Endothelial cell (in vitro differentiated cells): ENCODE measurements at regions not wholly inside any gene's neighbourhood (a gene's known extent, or its start where the extent isn't known, plus 50 kb on each side); places are given as distances from the start of the nearest gene placed in this dataset.

Experiments used
- DNase-seq: peaks from one replicate; pipeline ENCODE4 v3.0.0; 2021; ENCODE audit warnings: low spot score
- H3K27ac Mint-ChIP-seq: one replicate; pipeline ENCODE4 v1.8.0; 2021; ENCODE audit warnings: mixed read lengths, inconsistent platforms; ENCODE audit not compliant: unreplicated experiment
- H3K27me3 Mint-ChIP-seq: one replicate; pipeline ENCODE4 v1.8.0; 2021; ENCODE audit warnings: mild to moderate bottlenecking, moderate library complexity, mixed read lengths, inconsistent platforms; ENCODE audit not compliant: unreplicated experiment
- H3K36me3 Mint-ChIP-seq: one replicate; pipeline ENCODE4 v1.8.0; 2021; ENCODE audit warnings: mild to moderate bottlenecking, low read depth, mixed read lengths, inconsistent platforms; ENCODE audit not compliant: unreplicated experiment
- H3K4me1 Mint-ChIP-seq: one replicate; pipeline ENCODE4 v1.8.0; 2021; ENCODE audit warnings: mild to moderate bottlenecking, mixed read lengths, inconsistent platforms; ENCODE audit not compliant: unreplicated experiment
- H3K4me3 Mint-ChIP-seq: one replicate; pipeline ENCODE4 v1.8.0; 2021; ENCODE audit warnings: mild to moderate bottlenecking, mixed read lengths, inconsistent platforms; ENCODE audit not compliant: unreplicated experiment
- H3K9me3 Mint-ChIP-seq: one replicate; pipeline ENCODE4 v1.8.0; 2021; ENCODE audit warnings: mixed read lengths, inconsistent platforms; ENCODE audit not compliant: unreplicated experiment
- CTCF ChIP-seq: fragments of 200-600 bp; sonication (generic); IDR thresholded peaks from one replicate; pipeline ENCODE4 v1.5.0; 2021; ENCODE audit warnings: antibody characterized with exemption; ENCODE audit not compliant: unreplicated experiment

- Mint-ChIP-seq H3K4me1 (no peaks in the 10 kb centered on the region), H3K27ac (no peak overlapping the region)
- no peak for DNase-seq
These were observed 70.4 kb upstream of the DAP start for GRCh38 chr5:10831419-10831818.

GRCh38 chr5:10828241-10828640 lies 67.2 kb upstream of the DAP start:
- no peak for DNase-seq
- Mint-ChIP-seq H3K27ac (no peak overlapping the region), H3K4me1 (no peaks in the 10 kb centered on the region), H3K36me3 (no peaks in the 10 kb centered on the region), H3K27me3 (peaks cover 2% of the 10 kb centered on the region), H3K4me3 (no peak overlapping the region), H3K9me3 (no peaks in the 10 kb centered on the region)
- no peak for TF ChIP-seq CTCF

More at GRCh38 chr5:10831419-10831818, 70.4 kb upstream of the DAP start:
- H3K27me3 Mint-ChIP-seq = no peaks in the 10 kb centered on the region
- H3K4me3 Mint-ChIP-seq = no peak overlapping the region
- no peaks in the 10 kb centered on the region for H3K9me3 Mint-ChIP-seq
- no peaks in the 10 kb centered on the region for H3K36me3 Mint-ChIP-seq
- no peak for TF ChIP-seq CTCF

GRCh38 chr5:10827571-10827970 lies 66.5 kb upstream of the DAP start:
- no peak for TF ChIP-seq CTCF
- Mint-ChIP-seq H3K9me3 (no peaks in the 10 kb centered on the region), H3K27ac (no peak overlapping the region), H3K36me3 (no peaks in the 10 kb centered on the region), H3K4me1 (no peaks in the 10 kb centered on the region), H3K4me3 (no peak overlapping the region), H3K27me3 (peaks cover 2% of the 10 kb centered on the region)
- DNase-seq = no peak

- Mint-ChIP-seq H3K9me3 (no peaks in the 10 kb centered on the region), H3K27ac (no peak overlapping the region), H3K4me1 (no peaks in the 10 kb centered on the region)
These were observed 65.9 kb upstream of the DAP start for GRCh38 chr5:10826971-10827370.

More at GRCh38 chr5:10826971-10827370, 65.9 kb upstream of the DAP start:
- no peak for TF ChIP-seq CTCF
- DNase-seq = no peak
- Mint-ChIP-seq H3K4me3 (no peak overlapping the region), H3K27me3 (peaks cover 2% of the 10 kb centered on the region), H3K36me3 (no peaks in the 10 kb centered on the region)
